ENCODE measurements at regions not wholly inside any gene's neighbourhood (a gene's known extent, or its start where the extent isn't known, plus 50 kb on each side); places are given as distances from the start of the nearest gene placed in this dataset.
A peak's percentile ranks its signal among the peaks of the same experiment; 100 is the strongest.

GRCh38 chr3:153244961-153245360 is 82.9 kb downstream of the RAP2B start:
- Histone ChIP-seq H3K4me3 (replicated peaks in 1 of 4; ENCODE audit: control extremely low read depth in 1 of 4, insufficient read depth in 1 of 4, low read depth in 3 of 4, low read length in 4 of 4) (no peak overlapping the region), H3K27ac (ENCODE audit: insufficient read depth, low read length) (no peak overlapping the region), H3K79me2 (ENCODE audit: control insufficient read depth, insufficient read depth, low read length) (no peaks in the 10 kb centered on the region), H3K9ac (ENCODE audit: insufficient read depth, low read length) (no peak overlapping the region), H2AFZ (ENCODE audit: low read length) (no peak overlapping the region), H4K20me1 (ENCODE audit: control insufficient read depth, extremely low read depth, insufficient read depth, low read length) (no peaks in the 10 kb centered on the region), H3K27me3 (ENCODE audit: control insufficient read depth, insufficient read depth, low read length) (no peaks in the 10 kb centered on the region), H3K4me1 (ENCODE audit: control insufficient read depth, extremely low read depth, insufficient read depth, low read length) (peaks cover 8% of the 10 kb centered on the region), H3K9me3 (ENCODE audit: control insufficient read depth, insufficient read depth, low read depth, low read length) (no peaks in the 10 kb centered on the region), H3K36me3 (ENCODE audit: control insufficient read depth, insufficient read depth, low read length) (no peaks in the 10 kb centered on the region), H3K4me2 (ENCODE audit: extremely low read depth, insufficient read depth, low read length) (no peak overlapping the region)
- no peak for TF ChIP-seq EZH2 (IDR thresholded peaks at IDR 0.05; ENCODE audit: low read length, missing control alignments)
- no peak for TF ChIP-seq CTCF (conservative IDR thresholded peaks at IDR 0.05 in 1 of 2, IDR thresholded peaks at IDR 0.05 in 1 of 2; ENCODE audit: low read depth in 1 of 2, low read length in 2 of 2)
- peak in 1 of 2 donors; percentile 88 for DNase-seq (ENCODE audit: low read depth in 2 of 2)

GRCh38 chr3:153245661-153246060 is 83.6 kb downstream of the RAP2B start:
- Histone ChIP-seq H3K9ac (ENCODE audit: insufficient read depth, low read length) (no peak overlapping the region), H3K27ac (ENCODE audit: insufficient read depth, low read length) (no peak overlapping the region), H4K20me1 (ENCODE audit: control insufficient read depth, extremely low read depth, insufficient read depth, low read length) (no peaks in the 10 kb centered on the region), H3K9me3 (ENCODE audit: control insufficient read depth, insufficient read depth, low read depth, low read length) (no peaks in the 10 kb centered on the region), H3K4me3 (replicated peaks in 1 of 4; ENCODE audit: control extremely low read depth in 1 of 4, insufficient read depth in 1 of 4, low read depth in 3 of 4, low read length in 4 of 4) (no peak overlapping the region), H3K4me1 (ENCODE audit: control insufficient read depth, extremely low read depth, insufficient read depth, low read length) (peaks cover 8% of the 10 kb centered on the region), H3K79me2 (ENCODE audit: control insufficient read depth, insufficient read depth, low read length) (no peaks in the 10 kb centered on the region), H2AFZ (ENCODE audit: low read length) (no peak overlapping the region), H3K36me3 (ENCODE audit: control insufficient read depth, insufficient read depth, low read length) (no peaks in the 10 kb centered on the region), H3K4me2 (ENCODE audit: extremely low read depth, insufficient read depth, low read length) (no peak overlapping the region), H3K27me3 (ENCODE audit: control insufficient read depth, insufficient read depth, low read length) (no peaks in the 10 kb centered on the region)
- DNase-seq (ENCODE audit: low read depth in 2 of 2) = no peak
- TF ChIP-seq CTCF (conservative IDR thresholded peaks at IDR 0.05 in 1 of 2, IDR thresholded peaks at IDR 0.05 in 1 of 2; ENCODE audit: low read depth in 1 of 2, low read length in 2 of 2) (no peak), EZH2 (IDR thresholded peaks at IDR 0.05; ENCODE audit: low read length, missing control alignments) (no peak)

- Histone ChIP-seq H3K36me3 (ENCODE audit: control insufficient read depth, insufficient read depth, low read length) (no peaks in the 10 kb centered on the region), H3K79me2 (ENCODE audit: control insufficient read depth, insufficient read depth, low read length) (no peaks in the 10 kb centered on the region), H3K4me3 (replicated peaks in 1 of 4; ENCODE audit: control extremely low read depth in 1 of 4, insufficient read depth in 1 of 4, low read depth in 3 of 4, low read length in 4 of 4) (no peak overlapping the region), H3K27me3 (ENCODE audit: control insufficient read depth, insufficient read depth, low read length) (no peaks in the 10 kb centered on the region), H3K4me2 (ENCODE audit: extremely low read depth, insufficient read depth, low read length) (no peak overlapping the region), H3K4me1 (ENCODE audit: control insufficient read depth, extremely low read depth, insufficient read depth, low read length) (peaks cover 8% of the 10 kb centered on the region), H3K9ac (ENCODE audit: insufficient read depth, low read length) (no peak overlapping the region), H3K9me3 (ENCODE audit: control insufficient read depth, insufficient read depth, low read depth, low read length) (no peaks in the 10 kb centered on the region), H4K20me1 (ENCODE audit: control insufficient read depth, extremely low read depth, insufficient read depth, low read length) (no peaks in the 10 kb centered on the region), H3K27ac (ENCODE audit: insufficient read depth, low read length) (no peak overlapping the region), H2AFZ (ENCODE audit: low read length) (no peak overlapping the region)
- no peak for DNase-seq (ENCODE audit: low read depth in 2 of 2)
- TF ChIP-seq EZH2 (IDR thresholded peaks at IDR 0.05; ENCODE audit: low read length, missing control alignments) (no peak), CTCF (conservative IDR thresholded peaks at IDR 0.05 in 1 of 2, IDR thresholded peaks at IDR 0.05 in 1 of 2; ENCODE audit: low read depth in 1 of 2, low read length in 2 of 2) (no peak)
Observed at GRCh38 chr3:153246331-153246730, 84.3 kb downstream of the RAP2B start.

All from fibroblast of lung (primary cell).